Muscle of leg (tissue), 3 donors: ENCODE measurements at regions not wholly inside any gene's neighbourhood (a gene's known extent, or its start where the extent isn't known, plus 50 kb on each side); places are given as distances from the start of the nearest gene placed in this dataset.

Experiments used
- DNase-seq: peaks from one replicate; pipeline ENCODE4 v3.0.0; 2013
- H3K27ac ChIP-seq: one replicate; pipeline ENCODE4 v1.5.1; 2013; ENCODE audit warnings: mild to moderate bottlenecking, low read length, control low read depth
- H3K27me3 ChIP-seq: one replicate; pipeline ENCODE4 v1.6.1; 2013; ENCODE audit warnings: low read length; ENCODE audit not compliant: control insufficient read depth, insufficient read depth
- H3K36me3 ChIP-seq: one replicate; pipeline ENCODE4 v1.6.1; 2013; ENCODE audit warnings: low read length; ENCODE audit not compliant: control insufficient read depth, insufficient read depth
- H3K4me1 ChIP-seq: one replicate; pipeline ENCODE4 v1.6.1; 2013; ENCODE audit warnings: low read length; ENCODE audit not compliant: control insufficient read depth, insufficient read depth
- H3K4me3 ChIP-seq: one replicate; pipeline ENCODE4 v1.5.1; 2013; ENCODE audit warnings: low read length, control low read depth
- H3K9me3 ChIP-seq: replicated peaks from 2 replicates; pipeline ENCODE4 v1.6.1; 2013; ENCODE audit warnings: low read depth, low read length; ENCODE audit not compliant: control insufficient read depth
- WGBS: methylation state at CpG from one replicate; pipeline ENCODE4 v1.1.5; 2013; ENCODE audit warnings: missing lambda C conversion rate; ENCODE audit not compliant: insufficient coverage; 5-methylcytosine and 5-hydroxymethylcytosine counted together

DNA sequence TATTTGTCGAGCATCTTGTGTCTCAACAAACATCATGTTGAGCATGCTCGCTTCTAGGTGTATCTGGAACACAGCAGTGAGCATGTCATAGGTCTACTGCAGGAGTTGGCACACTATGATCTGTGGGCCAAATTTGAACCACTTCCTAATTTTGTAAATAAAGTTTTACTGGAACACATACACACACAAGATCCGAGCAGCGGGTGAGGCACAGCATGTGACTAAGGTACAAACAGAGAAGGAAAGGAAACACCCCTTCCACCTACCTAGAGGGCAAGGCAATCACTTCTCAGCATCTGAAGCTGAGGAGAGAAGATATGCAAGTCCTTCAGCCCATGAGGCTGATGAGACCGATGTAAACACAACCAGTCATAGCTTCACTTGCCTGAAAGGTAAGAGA lies 200.4 kb downstream of the MED10 start:
- H3K36me3 ChIP-seq = no peaks in the 10 kb centered on the region

DNA sequence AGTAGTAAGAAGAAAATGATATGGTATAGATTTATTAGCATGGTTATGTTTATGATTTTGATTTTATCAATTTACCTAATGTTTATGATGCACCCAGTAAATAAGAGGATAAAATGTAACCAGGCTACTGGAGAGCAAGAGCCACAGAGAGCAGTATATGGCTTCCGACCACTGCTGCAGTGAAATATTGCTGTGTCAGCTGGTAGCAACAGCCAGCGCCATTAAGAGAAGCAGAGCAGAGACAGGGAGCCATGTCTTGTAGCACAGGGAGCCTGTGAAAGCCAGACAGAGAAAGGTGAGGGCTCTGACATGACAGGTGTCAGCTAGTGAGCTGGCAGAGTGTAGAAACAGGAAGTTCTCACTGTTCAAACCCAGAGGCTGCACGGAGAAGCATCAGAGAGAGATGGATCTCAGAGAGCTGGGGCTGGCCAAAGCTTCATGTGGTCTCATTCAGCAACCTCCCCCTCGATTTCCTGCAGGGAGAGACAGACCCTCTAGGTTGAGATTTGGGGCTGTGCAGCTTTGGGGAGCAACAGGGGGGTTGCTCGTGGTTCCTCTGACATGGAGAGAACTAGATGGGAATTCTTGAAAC lies 202.1 kb downstream of the MED10 start:
- H3K4me1 ChIP-seq = no peaks in the 10 kb centered on the region
- no peak overlapping the region for H3K27ac ChIP-seq
- no peaks in the 10 kb centered on the region for H3K36me3 ChIP-seq
- no peaks in the 10 kb centered on the region for H3K27me3 ChIP-seq
- 59% methylated on average over 2 of the region's 5 CpGs for WGBS
- no peak for DNase-seq
- H3K4me3 ChIP-seq = no peak overlapping the region
- H3K9me3 ChIP-seq = no peaks in the 10 kb centered on the region

More for the DNA sequence above, 200.4 kb downstream of the MED10 start:
- H3K27ac ChIP-seq = no peak overlapping the region
- no peaks in the 10 kb centered on the region for H3K9me3 ChIP-seq
- no peak overlapping the region for H3K4me3 ChIP-seq
- no peaks in the 10 kb centered on the region for H3K4me1 ChIP-seq
- H3K27me3 ChIP-seq = no peaks in the 10 kb centered on the region
- 100% methylated on average over 1 of the region's 5 CpGs for WGBS
- DNase-seq = no peak

DNA sequence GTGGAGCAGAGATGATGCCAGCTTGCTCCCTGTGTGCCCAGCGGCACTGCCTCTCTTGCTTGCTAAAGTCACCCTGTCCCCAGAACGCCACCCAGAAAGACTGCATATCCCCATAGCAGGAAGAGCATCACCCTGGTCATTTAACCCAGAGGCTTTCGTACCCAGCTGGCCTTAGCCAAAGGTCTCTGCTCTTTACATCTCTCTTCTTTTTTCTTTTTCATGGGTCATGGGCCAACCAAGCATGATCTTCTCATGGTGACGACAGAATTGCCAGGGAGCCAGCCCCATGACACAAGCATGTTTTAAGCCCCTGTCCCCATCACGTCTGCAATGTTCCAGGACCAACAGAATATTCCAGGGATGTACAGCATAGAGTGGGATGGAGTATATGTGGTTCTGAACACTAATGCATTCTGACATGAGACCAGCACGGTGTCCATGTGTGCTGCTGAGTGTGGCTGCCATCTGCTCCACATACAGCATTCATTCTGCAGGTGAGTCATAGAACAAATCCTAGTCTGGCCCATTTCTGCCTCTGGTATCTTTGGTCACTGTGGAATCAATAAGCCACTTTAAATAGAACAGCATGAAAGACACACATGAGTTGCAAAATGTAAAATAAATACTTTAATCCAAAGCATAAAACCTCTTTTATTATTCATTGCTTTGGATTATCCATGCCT lies 203.0 kb downstream of the MED10 start:
- WGBS = 83% methylated on average over 3 of the region's 6 CpGs
- no peaks in the 10 kb centered on the region for H3K4me1 ChIP-seq
- no peak for DNase-seq
- H3K9me3 ChIP-seq = no peaks in the 10 kb centered on the region
- H3K27me3 ChIP-seq = no peaks in the 10 kb centered on the region
- no peak overlapping the region for H3K27ac ChIP-seq
- no peaks in the 10 kb centered on the region for H3K36me3 ChIP-seq
- no peak overlapping the region for H3K4me3 ChIP-seq

DNA sequence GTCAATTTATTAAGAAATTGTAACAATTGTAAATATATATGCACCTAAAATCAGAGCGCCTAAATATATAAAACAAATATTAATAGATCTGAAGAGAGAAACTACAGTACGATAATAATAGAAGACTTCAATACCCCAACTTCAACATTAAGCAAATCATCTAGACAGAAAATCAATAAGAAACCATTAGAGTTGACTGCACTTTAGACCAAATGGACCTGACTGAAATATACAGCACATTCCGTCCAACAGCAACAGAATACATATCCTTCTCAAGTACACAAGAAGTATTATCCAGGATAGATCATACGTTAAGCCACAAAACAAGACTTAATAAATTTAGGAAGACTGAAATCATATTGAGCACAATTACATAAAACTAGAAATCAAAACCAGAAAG lies 208.7 kb downstream of the MED10 start:
- DNase-seq = no peak
- WGBS = no CpG with 5 or more reads among the region's 4 CpGs
- Histone ChIP-seq H3K4me1 (no peaks in the 10 kb centered on the region), H3K9me3 (no peaks in the 10 kb centered on the region), H3K4me3 (no peak overlapping the region), H3K27ac (no peak overlapping the region), H3K27me3 (no peaks in the 10 kb centered on the region), H3K36me3 (no peaks in the 10 kb centered on the region)

DNA sequence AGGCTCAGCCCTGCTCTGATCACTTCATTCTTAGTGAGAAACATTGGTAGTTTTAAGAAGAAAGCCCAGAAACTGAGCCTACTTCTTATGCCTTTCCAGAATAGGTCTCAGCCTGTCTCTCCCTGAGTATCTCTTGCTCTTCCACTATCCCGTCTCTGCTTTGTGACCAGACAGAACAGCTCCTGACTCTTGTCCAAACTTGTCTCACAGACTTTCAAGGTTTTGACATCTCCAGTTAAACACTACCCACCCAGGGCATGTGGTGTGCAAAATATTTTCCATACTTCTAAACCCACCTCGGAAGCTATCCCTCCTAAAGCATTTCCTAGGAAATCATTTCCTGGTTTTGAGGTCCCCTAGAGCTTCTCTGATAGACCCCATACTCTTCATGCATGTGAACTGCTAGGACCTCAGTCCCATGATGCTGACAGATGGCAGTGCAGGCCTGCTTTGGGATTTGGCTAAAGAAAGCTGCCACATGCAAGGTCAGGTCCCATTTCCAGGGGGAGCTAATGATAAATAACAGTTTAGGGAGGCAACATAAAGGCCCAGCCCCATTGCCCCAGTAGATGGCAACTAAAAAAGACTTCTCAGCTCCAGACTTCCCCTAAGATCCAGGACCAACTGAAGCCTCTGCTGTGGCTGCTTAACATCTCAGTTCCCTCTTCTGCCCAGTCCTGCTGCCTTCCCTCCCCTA lies 211.5 kb downstream of the MED10 start:
- H3K27ac ChIP-seq = no peak overlapping the region
- WGBS = 81% methylated on average over 2 of the region's 2 CpGs
- no peaks in the 10 kb centered on the region for H3K4me1 ChIP-seq
- DNase-seq = no peak
- H3K27me3 ChIP-seq = no peaks in the 10 kb centered on the region
- no peaks in the 10 kb centered on the region for H3K9me3 ChIP-seq
- no peak overlapping the region for H3K4me3 ChIP-seq
- no peaks in the 10 kb centered on the region for H3K36me3 ChIP-seq

DNA sequence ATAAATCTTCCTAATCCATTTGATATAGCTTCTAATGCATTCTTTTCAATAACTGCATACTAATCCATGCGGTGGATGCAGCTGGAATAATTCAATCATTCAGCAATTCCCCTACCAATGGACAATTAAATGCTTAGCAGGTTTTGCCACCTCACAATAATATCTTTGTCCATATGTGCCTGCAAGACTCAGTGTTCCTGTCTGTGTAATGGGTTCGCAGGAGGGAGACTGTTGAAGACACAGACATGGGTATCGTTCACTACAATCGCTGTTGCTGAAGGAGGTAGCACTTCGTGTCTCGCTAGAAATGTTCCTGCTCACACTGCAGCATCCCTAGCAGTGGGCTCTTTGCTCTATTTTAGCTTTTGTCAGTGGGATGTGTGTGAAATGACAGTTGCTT lies 214.4 kb downstream of the MED10 start:
- 80% methylated on average over 2 of the region's 6 CpGs for WGBS

DNA sequence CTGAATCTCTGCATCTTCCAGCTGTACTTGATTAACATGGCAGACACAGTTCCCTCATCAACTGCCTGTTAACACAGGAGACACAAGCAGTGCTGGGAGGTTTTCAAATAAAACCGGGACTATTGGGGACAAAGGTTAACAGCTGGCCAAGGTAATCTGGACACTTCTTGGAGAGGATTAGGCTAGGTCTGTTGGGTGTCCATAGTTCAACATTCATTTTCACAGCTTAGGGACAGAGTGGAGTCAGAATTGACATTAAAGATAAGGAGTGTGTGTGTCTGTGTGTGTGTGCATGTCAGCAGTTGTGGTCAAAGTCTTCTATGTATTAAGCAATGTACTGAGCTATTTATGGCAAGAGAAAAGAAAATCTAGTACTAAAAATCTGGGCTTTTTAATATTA lies 216.2 kb downstream of the MED10 start:
- DNase-seq = no peak

More for the DNA sequence above, 214.4 kb downstream of the MED10 start:
- no peaks in the 10 kb centered on the region for H3K36me3 ChIP-seq
- no peaks in the 10 kb centered on the region for H3K4me1 ChIP-seq
- H3K27me3 ChIP-seq = no peaks in the 10 kb centered on the region
- H3K27ac ChIP-seq = no peak overlapping the region
- no peak for DNase-seq
- no peak overlapping the region for H3K4me3 ChIP-seq
- no peaks in the 10 kb centered on the region for H3K9me3 ChIP-seq

DNA sequence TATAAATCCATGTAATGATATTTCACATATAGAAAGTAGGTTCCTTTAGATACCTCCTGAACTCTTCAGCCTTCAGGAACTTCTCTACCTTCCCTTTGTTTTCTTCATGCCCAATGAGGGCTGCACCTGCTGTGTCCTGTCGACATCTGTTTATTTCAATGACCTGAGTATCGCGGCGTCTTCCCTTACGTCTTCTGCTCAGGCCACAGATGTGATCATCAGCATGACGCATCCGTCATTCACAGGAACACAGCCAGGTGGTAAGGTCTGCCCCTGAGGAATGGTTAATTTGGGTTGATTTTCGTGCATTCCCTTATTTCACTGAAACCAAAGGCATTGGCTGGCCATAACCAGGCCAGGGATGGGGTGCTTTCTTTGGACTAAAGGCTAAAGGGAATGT lies 217.1 kb downstream of the MED10 start:
- 66% methylated on average over 5 of the region's 8 CpGs for WGBS
- Histone ChIP-seq H3K27me3 (no peaks in the 10 kb centered on the region), H3K27ac (no peak overlapping the region), H3K4me1 (no peaks in the 10 kb centered on the region), H3K9me3 (no peaks in the 10 kb centered on the region), H3K4me3 (no peak overlapping the region), H3K36me3 (no peaks in the 10 kb centered on the region)
- no peak for DNase-seq

More for the DNA sequence above, 216.2 kb downstream of the MED10 start:
- no CpG with 5 or more reads among the region's 1 CpG for WGBS
- Histone ChIP-seq H3K4me3 (no peak overlapping the region), H3K4me1 (no peaks in the 10 kb centered on the region), H3K27me3 (no peaks in the 10 kb centered on the region), H3K27ac (no peak overlapping the region), H3K9me3 (no peaks in the 10 kb centered on the region), H3K36me3 (no peaks in the 10 kb centered on the region)

DNA sequence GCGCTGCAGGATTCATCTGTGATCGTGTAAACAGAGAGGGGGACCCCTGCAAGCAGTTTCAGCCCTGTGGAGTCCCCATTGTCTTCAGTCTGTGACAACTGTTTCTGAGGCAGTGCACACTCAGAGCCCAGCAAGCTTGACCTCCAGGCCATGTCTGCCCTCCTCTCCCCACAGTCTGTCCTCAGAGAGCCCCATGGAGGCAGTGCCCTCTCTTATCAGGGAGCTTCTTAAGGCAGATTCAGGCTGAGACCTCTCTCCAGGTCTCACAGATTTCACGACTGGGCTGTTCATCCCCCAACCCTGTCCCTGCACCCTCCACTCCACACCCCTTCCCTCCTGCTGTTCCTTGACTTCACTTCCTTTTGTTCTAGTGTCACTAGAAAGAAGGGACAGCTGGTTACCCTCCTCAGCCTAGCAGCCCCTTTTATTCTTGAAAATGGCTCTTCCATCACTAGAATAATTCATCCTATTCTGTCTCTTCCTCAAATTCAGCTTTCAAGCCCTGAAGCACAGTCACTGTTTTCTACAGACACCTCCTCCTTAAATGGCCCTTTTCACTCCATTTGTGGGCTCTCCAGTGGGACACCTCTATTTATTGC lies 218.4 kb downstream of the MED10 start:
- WGBS = 69% methylated on average over 3 of the region's 3 CpGs
- H3K36me3 ChIP-seq = no peaks in the 10 kb centered on the region

More for the DNA sequence above, 218.4 kb downstream of the MED10 start:
- H3K9me3 ChIP-seq = no peaks in the 10 kb centered on the region
- no peak for DNase-seq
- H3K27ac ChIP-seq = no peak overlapping the region
- H3K4me1 ChIP-seq = no peaks in the 10 kb centered on the region
- no peaks in the 10 kb centered on the region for H3K27me3 ChIP-seq
- no peak overlapping the region for H3K4me3 ChIP-seq
